ENCODE measurements at regions not wholly inside any gene's neighbourhood (a gene's known extent, or its start where the extent isn't known, plus 50 kb on each side); places are given as distances from the start of the nearest gene placed in this dataset.

DNA sequence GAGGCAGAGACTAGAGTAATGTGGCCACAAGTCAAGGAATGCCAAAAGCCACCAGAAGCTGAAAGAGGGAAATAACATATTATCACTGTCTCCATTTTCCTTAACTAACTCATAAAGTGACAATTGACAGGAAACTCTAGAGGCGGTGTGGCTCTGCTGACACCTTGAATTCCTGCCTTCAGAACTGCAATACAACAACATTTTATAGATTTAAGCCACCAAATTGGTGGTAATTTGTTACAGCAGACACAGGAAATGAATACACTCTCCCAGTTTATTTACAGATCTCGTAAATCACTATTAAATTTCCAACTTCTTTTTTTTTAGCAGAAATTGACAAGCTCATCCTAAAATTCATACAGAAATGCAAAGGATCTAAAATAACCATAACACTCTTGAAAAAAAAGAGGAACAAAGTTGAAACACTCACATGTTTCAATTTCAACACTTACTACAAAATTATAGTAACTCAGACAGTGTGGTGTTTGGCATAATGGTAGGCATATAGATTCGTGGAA lies 449.9 kb downstream of the OTOL1 start:
- Histone ChIP-seq H3K4me3 (ENCODE audit: extremely low read depth, insufficient read depth, low read length, poor library complexity, severe bottlenecking) (no peak overlapping the region), H3K27ac (ENCODE audit: low read depth, low read length, severe bottlenecking) (no peak overlapping the region), H3K4me1 (ENCODE audit: control insufficient read depth, insufficient read depth, low read length, poor library complexity, severe bottlenecking) (no peaks in the 10 kb centered on the region), H3K36me3 (ENCODE audit: control insufficient read depth, insufficient read depth, low read length) (no peaks in the 10 kb centered on the region), H3K9me3 (ENCODE audit: control insufficient read depth, low read length) (no peaks in the 10 kb centered on the region)
- 100% methylated on average over 1 of the region's 3 CpGs for WGBS, 2 experiments (ENCODE audit: insufficient coverage in 2 of 2)

DNA sequence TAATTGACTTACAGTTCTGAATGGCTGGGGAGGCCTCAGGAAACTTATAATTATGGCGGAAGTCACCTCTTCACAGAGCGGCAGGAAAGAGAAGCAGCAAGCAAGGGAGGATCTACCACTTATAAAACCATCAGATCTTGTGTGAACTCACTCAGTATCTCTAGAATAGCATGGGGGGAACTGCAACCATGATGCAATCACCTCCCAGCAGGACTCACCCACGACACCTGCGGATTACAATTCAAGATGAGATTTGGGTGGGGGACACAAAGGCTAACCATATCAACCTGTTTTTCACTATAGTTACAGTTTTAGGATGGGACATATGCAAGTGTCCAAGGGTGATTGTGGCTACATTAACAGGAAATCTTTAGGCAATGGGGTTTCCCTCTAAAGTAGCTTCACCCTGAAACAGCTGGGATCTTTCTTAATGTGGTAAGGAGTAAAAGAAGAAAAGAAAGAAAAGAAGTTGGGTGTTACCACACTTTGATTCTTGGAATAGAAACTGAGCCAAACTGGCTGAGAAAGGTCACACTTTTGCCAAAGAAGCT lies 453.8 kb downstream of the OTOL1 start:
- WGBS, 2 experiments (ENCODE audit: insufficient coverage in 2 of 2): 100% methylated on average over 1 to 3 of the region's 4 CpGs
- H3K27ac ChIP-seq (ENCODE audit: low read depth, low read length, severe bottlenecking): no peak overlapping the region

DNA sequence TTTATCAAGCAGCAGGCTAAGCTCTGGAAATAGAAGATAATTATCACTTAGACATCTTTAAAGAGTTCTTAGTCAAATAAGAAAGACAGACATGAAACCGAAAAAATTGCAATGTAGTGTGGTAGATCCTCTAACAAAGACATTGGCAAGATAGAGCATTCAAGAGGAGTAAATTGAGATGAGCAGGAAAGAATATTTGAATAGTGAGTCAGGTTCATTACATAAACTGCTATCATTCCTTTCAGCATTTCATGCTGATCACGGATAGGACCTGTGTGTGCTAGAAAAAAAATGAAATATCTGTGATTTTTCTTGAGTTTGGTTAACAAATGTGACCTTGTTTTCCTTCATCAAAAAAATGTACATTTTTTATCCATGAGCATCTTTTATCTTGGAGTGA lies 460.9 kb downstream of the OTOL1 start:
- H3K9me3 ChIP-seq (ENCODE audit: control insufficient read depth, low read length): no peaks in the 10 kb centered on the region
- H3K36me3 ChIP-seq (ENCODE audit: control insufficient read depth, insufficient read depth, low read length): no peaks in the 10 kb centered on the region
- H3K27ac ChIP-seq (ENCODE audit: low read depth, low read length, severe bottlenecking): no peak overlapping the region
- H3K4me1 ChIP-seq (ENCODE audit: control insufficient read depth, insufficient read depth, low read length, poor library complexity, severe bottlenecking): no peaks in the 10 kb centered on the region
- H3K4me3 ChIP-seq (ENCODE audit: extremely low read depth, insufficient read depth, low read length, poor library complexity, severe bottlenecking): no peak overlapping the region
- no CpG with 5 or more reads among the region's 2 CpGs for WGBS, 2 experiments (ENCODE audit: insufficient coverage in 2 of 2)

More for the DNA sequence above, 453.8 kb downstream of the OTOL1 start:
- H3K4me3 ChIP-seq (ENCODE audit: extremely low read depth, insufficient read depth, low read length, poor library complexity, severe bottlenecking): no peak overlapping the region
- H3K4me1 ChIP-seq (ENCODE audit: control insufficient read depth, insufficient read depth, low read length, poor library complexity, severe bottlenecking): no peaks in the 10 kb centered on the region
- H3K36me3 ChIP-seq (ENCODE audit: control insufficient read depth, insufficient read depth, low read length): no peaks in the 10 kb centered on the region
- H3K9me3 ChIP-seq (ENCODE audit: control insufficient read depth, low read length): no peaks in the 10 kb centered on the region

DNA sequence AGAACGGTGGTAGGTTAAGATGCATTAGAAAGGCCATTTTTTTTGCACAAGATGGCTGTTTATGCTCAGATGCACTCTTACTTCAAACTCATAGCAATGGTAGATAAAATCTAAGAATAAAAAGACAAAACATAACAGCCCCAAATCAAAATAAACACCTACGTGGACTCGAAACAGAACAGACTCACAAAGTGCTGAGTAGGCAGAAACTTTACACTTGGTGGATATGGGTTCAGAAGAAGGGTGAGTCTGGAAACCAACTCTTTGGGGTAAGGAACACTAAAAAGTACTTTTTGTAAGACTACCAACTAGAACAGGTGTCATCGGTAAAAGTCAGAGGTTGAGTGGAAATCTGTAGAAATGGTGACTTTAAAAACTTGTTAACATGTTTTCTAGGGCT lies 468.2 kb downstream of the OTOL1 start:
- 100% methylated on average over 1 of the region's 4 CpGs; no CpG with 5 or more reads in 1 of the 2 experiments for WGBS, 2 experiments (ENCODE audit: insufficient coverage in 2 of 2)
- Histone ChIP-seq H3K4me3 (ENCODE audit: extremely low read depth, insufficient read depth, low read length, poor library complexity, severe bottlenecking) (no peak overlapping the region), H3K9me3 (ENCODE audit: control insufficient read depth, low read length) (no peaks in the 10 kb centered on the region), H3K27ac (ENCODE audit: low read depth, low read length, severe bottlenecking) (no peak overlapping the region), H3K36me3 (ENCODE audit: control insufficient read depth, insufficient read depth, low read length) (no peaks in the 10 kb centered on the region), H3K4me1 (ENCODE audit: control insufficient read depth, insufficient read depth, low read length, poor library complexity, severe bottlenecking) (no peaks in the 10 kb centered on the region)

DNA sequence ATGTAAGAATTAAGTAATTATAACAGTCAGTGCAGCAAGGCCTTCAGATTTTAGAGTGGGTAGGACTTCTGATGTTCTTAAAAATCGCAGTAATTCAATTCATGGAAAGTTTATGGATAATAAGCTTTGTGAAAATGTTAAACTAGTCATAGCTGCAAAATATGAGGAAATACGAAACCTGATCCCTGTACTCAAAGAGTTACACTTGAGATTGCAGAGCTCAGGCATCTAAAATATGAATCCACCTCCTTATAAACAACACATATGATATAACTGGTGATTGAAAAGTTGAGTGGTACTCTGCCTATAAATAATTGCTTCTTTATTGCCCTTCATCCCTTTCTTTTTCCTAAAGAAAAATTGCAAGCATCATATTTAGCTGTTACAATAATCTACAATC lies 473.3 kb downstream of the OTOL1 start:
- 100% methylated on average over 1 of the region's 2 CpGs for WGBS, 2 experiments (ENCODE audit: insufficient coverage in 2 of 2)
- Histone ChIP-seq H3K9me3 (ENCODE audit: control insufficient read depth, low read length) (no peaks in the 10 kb centered on the region), H3K27ac (ENCODE audit: low read depth, low read length, severe bottlenecking) (no peak overlapping the region), H3K36me3 (ENCODE audit: control insufficient read depth, insufficient read depth, low read length) (no peaks in the 10 kb centered on the region), H3K4me1 (ENCODE audit: control insufficient read depth, insufficient read depth, low read length, poor library complexity, severe bottlenecking) (no peaks in the 10 kb centered on the region), H3K4me3 (ENCODE audit: extremely low read depth, insufficient read depth, low read length, poor library complexity, severe bottlenecking) (no peak overlapping the region)

DNA sequence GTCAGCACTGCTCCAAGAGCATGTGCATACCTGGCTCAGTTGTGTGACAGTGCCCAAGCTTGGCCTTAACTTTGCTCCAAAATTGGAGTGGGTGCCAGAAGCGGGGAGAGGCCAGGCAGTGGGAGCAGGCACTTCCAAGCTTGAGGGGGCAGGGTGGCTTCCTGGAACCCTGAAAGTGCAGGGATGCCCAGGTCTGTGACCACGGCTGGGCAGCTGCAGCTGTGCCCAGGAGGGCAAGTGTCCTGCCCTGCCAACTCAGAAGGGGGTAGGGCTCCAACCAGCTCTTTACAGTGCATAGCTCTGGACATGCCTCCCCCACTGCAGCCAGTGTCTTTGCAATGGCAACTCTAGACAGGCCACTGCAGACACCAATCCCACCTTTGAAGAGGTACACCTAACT lies 478.6 kb downstream of the OTOL1 start:
- peaks cover 3% of the 10 kb centered on the region for H3K9me3 ChIP-seq (ENCODE audit: control insufficient read depth, low read length)
- WGBS, 2 experiments (ENCODE audit: insufficient coverage in 2 of 2): 60 to 91% methylated on average over 1 of the region's 2 CpGs

DNA sequence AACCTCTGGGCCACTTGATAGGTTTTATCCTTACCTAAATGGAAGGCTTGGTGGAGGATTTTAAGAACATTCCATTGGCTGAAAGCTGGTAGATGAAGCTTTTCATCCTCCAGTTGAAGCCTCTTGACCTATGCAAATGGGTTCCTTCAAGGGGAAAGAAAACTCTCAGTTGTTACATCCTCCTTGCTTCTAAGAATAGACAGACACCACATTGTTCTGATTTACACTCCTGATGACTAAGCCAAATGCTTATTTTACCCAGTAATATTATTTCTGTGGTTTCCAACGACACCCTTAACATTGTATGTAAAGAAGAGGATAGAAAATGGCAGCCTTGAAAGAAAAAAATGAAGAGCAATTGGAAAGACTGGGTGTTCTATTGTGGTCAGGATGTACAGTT lies 480.5 kb downstream of the OTOL1 start:
- H3K36me3 ChIP-seq (ENCODE audit: control insufficient read depth, insufficient read depth, low read length): no peaks in the 10 kb centered on the region
- H3K9me3 ChIP-seq (ENCODE audit: control insufficient read depth, low read length): peaks cover 3% of the 10 kb centered on the region
- H3K27ac ChIP-seq (ENCODE audit: low read depth, low read length, severe bottlenecking): no peak overlapping the region
- no peaks in the 10 kb centered on the region for H3K4me1 ChIP-seq (ENCODE audit: control insufficient read depth, insufficient read depth, low read length, poor library complexity, severe bottlenecking)
- no CpG with 5 or more reads among the region's 1 CpG for WGBS, 2 experiments (ENCODE audit: insufficient coverage in 2 of 2)
- no peak overlapping the region for H3K4me3 ChIP-seq (ENCODE audit: extremely low read depth, insufficient read depth, low read length, poor library complexity, severe bottlenecking)

More for the DNA sequence above, 478.6 kb downstream of the OTOL1 start:
- Histone ChIP-seq H3K27ac (ENCODE audit: low read depth, low read length, severe bottlenecking) (no peak overlapping the region), H3K4me3 (ENCODE audit: extremely low read depth, insufficient read depth, low read length, poor library complexity, severe bottlenecking) (no peak overlapping the region), H3K4me1 (ENCODE audit: control insufficient read depth, insufficient read depth, low read length, poor library complexity, severe bottlenecking) (no peaks in the 10 kb centered on the region), H3K36me3 (ENCODE audit: control insufficient read depth, insufficient read depth, low read length) (no peaks in the 10 kb centered on the region)

DNA sequence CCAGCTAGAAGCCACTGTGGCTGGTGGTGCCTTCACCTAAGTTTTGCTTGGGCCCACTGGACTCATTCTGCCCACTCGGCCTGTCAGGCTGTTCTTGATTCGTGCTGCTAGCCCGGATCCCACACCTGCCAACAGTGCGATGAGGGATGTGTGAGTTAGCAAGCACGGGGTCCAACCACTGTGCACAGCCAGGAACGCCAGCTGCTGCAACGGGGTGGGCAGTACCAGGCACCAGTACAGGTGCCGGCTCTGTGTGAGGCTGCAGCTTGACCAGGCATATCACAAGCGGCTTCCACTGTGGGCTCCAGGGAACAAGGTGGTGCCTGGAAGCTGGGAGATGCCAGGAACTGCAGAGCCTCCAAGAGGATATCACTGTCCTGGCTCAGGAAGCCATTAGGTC lies 481.2 kb downstream of the OTOL1 start:
- H3K27ac ChIP-seq (ENCODE audit: low read depth, low read length, severe bottlenecking): no peak overlapping the region
- no peaks in the 10 kb centered on the region for H3K36me3 ChIP-seq (ENCODE audit: control insufficient read depth, insufficient read depth, low read length)
- H3K9me3 ChIP-seq (ENCODE audit: control insufficient read depth, low read length): peaks cover 3% of the 10 kb centered on the region
- no peaks in the 10 kb centered on the region for H3K4me1 ChIP-seq (ENCODE audit: control insufficient read depth, insufficient read depth, low read length, poor library complexity, severe bottlenecking)
- H3K4me3 ChIP-seq (ENCODE audit: extremely low read depth, insufficient read depth, low read length, poor library complexity, severe bottlenecking): no peak overlapping the region
- 85 to 96% methylated on average over 5 to 9 of the region's 9 CpGs for WGBS, 2 experiments (ENCODE audit: insufficient coverage in 2 of 2)

DNA sequence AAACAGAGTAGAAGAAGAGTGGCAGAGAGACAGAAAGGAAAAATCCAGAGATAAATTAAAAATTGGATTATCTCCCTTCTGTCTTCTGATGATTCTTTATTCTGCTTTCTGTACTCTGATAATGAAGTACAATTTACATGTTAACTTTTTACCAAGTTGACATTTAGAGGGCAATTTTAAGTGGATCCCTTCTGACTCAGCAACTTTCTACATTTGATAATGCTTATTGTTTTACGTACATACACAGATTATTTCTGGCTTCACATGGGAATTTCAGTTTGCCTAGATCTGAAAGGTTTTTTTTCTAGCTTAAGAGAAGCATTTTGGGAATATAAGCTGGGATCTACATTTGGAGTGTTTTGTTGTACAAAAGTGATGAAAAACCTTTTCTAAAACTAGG lies 491.3 kb downstream of the OTOL1 start:
- no peak overlapping the region for H3K4me3 ChIP-seq (ENCODE audit: extremely low read depth, insufficient read depth, low read length, poor library complexity, severe bottlenecking)
- H3K27ac ChIP-seq (ENCODE audit: low read depth, low read length, severe bottlenecking): no peak overlapping the region
- no peaks in the 10 kb centered on the region for H3K4me1 ChIP-seq (ENCODE audit: control insufficient read depth, insufficient read depth, low read length, poor library complexity, severe bottlenecking)
- H3K36me3 ChIP-seq (ENCODE audit: control insufficient read depth, insufficient read depth, low read length): no peaks in the 10 kb centered on the region
- no peaks in the 10 kb centered on the region for H3K9me3 ChIP-seq (ENCODE audit: control insufficient read depth, low read length)
- no CpG with 5 or more reads among the region's 1 CpG for WGBS, 2 experiments (ENCODE audit: insufficient coverage in 2 of 2)

DNA sequence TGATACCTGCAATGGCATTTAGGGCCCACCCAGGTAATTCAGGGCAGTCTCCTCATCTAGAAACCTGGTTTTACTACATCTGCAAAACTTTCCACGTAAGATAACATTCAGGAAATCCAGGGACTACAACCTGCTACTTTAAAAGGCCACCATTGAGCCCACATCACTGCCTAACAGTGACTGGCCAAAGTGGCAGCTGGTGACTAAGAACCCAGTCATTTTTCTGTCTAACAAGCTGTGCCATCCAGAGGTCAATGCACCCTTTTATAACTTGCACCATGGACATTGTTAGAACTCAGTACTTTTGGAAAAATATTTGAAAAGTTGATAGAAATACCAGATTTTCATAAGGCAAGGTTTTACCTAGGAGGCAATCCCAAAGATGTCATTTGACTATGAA lies 492.4 kb downstream of the OTOL1 start:
- 90 to 100% methylated on average over 1 of the region's 1 CpG for WGBS, 2 experiments (ENCODE audit: insufficient coverage in 2 of 2)

DNA sequence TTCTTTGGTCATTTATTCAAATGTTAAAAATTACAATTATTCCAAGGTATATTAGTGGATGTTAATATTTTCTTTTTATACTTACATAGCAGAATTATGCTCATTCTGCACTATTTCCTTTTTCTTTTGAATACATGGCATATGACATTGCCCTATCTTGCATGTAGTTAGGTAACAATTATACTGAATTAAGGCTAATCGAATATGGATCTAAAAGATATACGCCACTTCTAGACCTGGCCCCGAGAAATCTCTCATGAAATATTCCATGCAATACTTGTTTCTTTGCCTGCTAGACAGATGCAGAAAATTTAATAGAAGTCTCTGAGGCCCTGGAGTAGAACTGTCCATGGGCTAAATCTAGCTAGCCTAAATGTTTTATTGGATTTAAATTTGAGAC lies 493.4 kb downstream of the OTOL1 start:
- H3K9me3 ChIP-seq (ENCODE audit: control insufficient read depth, low read length): no peaks in the 10 kb centered on the region
- H3K4me1 ChIP-seq (ENCODE audit: control insufficient read depth, insufficient read depth, low read length, poor library complexity, severe bottlenecking): no peaks in the 10 kb centered on the region
- no peak overlapping the region for H3K4me3 ChIP-seq (ENCODE audit: extremely low read depth, insufficient read depth, low read length, poor library complexity, severe bottlenecking)
- no peaks in the 10 kb centered on the region for H3K36me3 ChIP-seq (ENCODE audit: control insufficient read depth, insufficient read depth, low read length)
- H3K27ac ChIP-seq (ENCODE audit: low read depth, low read length, severe bottlenecking): no peak overlapping the region
- 79% methylated on average over 3 of the region's 3 CpGs; no CpG with 5 or more reads in 1 of the 2 experiments for WGBS, 2 experiments (ENCODE audit: insufficient coverage in 2 of 2)

More for the DNA sequence above, 492.4 kb downstream of the OTOL1 start:
- no peak overlapping the region for H3K27ac ChIP-seq (ENCODE audit: low read depth, low read length, severe bottlenecking)
- H3K9me3 ChIP-seq (ENCODE audit: control insufficient read depth, low read length): no peaks in the 10 kb centered on the region
- H3K4me3 ChIP-seq (ENCODE audit: extremely low read depth, insufficient read depth, low read length, poor library complexity, severe bottlenecking): no peak overlapping the region
- H3K36me3 ChIP-seq (ENCODE audit: control insufficient read depth, insufficient read depth, low read length): no peaks in the 10 kb centered on the region
- no peaks in the 10 kb centered on the region for H3K4me1 ChIP-seq (ENCODE audit: control insufficient read depth, insufficient read depth, low read length, poor library complexity, severe bottlenecking)
